DND-41 (cell line): ENCODE measurements at regions not wholly inside any gene's neighbourhood (a gene's known extent, or its start where the extent isn't known, plus 50 kb on each side); places are given as distances from the start of the nearest gene placed in this dataset.

Experiments used
- CTCF ChIP-seq: IDR thresholded peaks from 2 replicates; pipeline ENCODE4 v1.5.1; 2012; ENCODE audit warnings: borderline replicate concordance, low read length, moderate library complexity, mild to moderate bottlenecking; ENCODE audit not compliant: poor library complexity, severe bottlenecking; ENCODE audit errors: extremely low read depth
- EZH2 ChIP-seq: IDR thresholded peaks from 3 replicates; pipeline ENCODE4 v1.6.1; 2012; ENCODE audit warnings: borderline replicate concordance, low read depth, mild to moderate bottlenecking, moderate library complexity, low read length, inconsistent platforms; ENCODE audit not compliant: severe bottlenecking

GRCh38 chr2:196307775-196308305 lies 136.5 kb upstream of the STK17B start:
- no peak for TF ChIP-seq CTCF
- TF ChIP-seq EZH2: no peak
